Suprapubic skin (tissue), 4 donors: ENCODE measurements at regions not wholly inside any gene's neighbourhood (a gene's known extent, or its start where the extent isn't known, plus 50 kb on each side); places are given as distances from the start of the nearest gene placed in this dataset.

Experiments
- DNase-seq, 2 donors: peaks; one replicate each; pipeline ENCODE4 v3.0.0-alpha.2; 2019; ENCODE audit warnings: low spot score in 2 of 2
- H3K27ac ChIP-seq: fragments of 200-600 bp; sonication (generic); one replicate; pipeline ENCODE4 v1.5.1; 2019
- H3K27me3 ChIP-seq: fragments of 200-600 bp; sonication (generic); one replicate; pipeline ENCODE4 v1.5.1; 2019
- H3K36me3 ChIP-seq: fragments of 200-600 bp; sonication (generic); one replicate; pipeline ENCODE4 v1.5.1; 2019
- H3K4me1 ChIP-seq: fragments of 200-600 bp; sonication (generic); one replicate; pipeline ENCODE4 v1.5.1; 2019
- H3K4me3 ChIP-seq: fragments of 200-600 bp; sonication (generic); one replicate; pipeline ENCODE4 v1.5.1; 2019; ENCODE audit warnings: mild to moderate bottlenecking
- H3K9me3 ChIP-seq: fragments of 200-600 bp; sonication (generic); one replicate; pipeline ENCODE4 v1.5.1; 2019
- EP300 ChIP-seq: sonication (generic); formaldehyde crosslinking; IDR thresholded peaks from one replicate; pipeline ENCODE4 v1.6.1; 2017; ENCODE audit warnings: antibody characterized with exemption
- POLR2A ChIP-seq, 2 donors: fragments of 450-650 bp; IDR thresholded peaks; one replicate each; pipeline ENCODE4 v1.6.1; 2017; ENCODE audit warnings: antibody characterized with exemption in 2 of 2, mild to moderate bottlenecking in 2 of 2, moderate library complexity in 2 of 2
- POLR2AphosphoS5 ChIP-seq, 3 donors: sonication (generic); formaldehyde crosslinking; IDR thresholded peaks; one replicate each; pipeline ENCODE4 v1.6.1; 2017; ENCODE audit warnings: antibody characterized with exemption in 3 of 3
- WGBS: methylation state at CpG from one replicate; pipeline ENCODE4 v1.1.5; 2018; 5-methylcytosine and 5-hydroxymethylcytosine counted together
- TF ChIP-seq, protein P1 (sequence below), 2 donors: fragments of 200-600 bp in 1 of 2; fragments of 450-650 bp in 1 of 2; sonication (generic) in 1 of 2; IDR thresholded peaks; one replicate each; pipeline ENCODE4 v1.5.1; 2016 to 2019; ENCODE audit warnings: antibody characterized with exemption in 2 of 2, mild to moderate bottlenecking in 1 of 2, moderate library complexity in 1 of 2

DNA sequence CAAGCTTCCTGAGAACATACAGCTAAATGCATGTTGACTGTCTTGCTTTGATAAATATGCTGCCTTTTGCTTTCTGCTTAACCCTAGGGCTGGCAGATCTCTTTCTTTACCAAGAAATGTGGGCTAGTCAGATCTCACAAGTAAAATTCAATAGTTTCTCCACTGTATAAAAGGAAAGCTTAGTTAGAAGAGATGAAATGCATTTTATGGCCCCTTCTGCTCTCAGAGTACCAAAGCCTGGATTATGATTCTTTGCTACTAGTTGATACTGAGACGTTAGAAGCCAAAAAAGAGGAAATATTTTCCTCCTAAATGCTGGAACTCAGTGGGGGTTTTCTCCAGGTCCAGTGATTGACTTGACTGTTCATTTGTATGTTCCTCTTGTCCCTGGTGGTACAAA, 552.7 kb downstream of the SNAPC1 start:
- TF ChIP-seq, protein P1, sequence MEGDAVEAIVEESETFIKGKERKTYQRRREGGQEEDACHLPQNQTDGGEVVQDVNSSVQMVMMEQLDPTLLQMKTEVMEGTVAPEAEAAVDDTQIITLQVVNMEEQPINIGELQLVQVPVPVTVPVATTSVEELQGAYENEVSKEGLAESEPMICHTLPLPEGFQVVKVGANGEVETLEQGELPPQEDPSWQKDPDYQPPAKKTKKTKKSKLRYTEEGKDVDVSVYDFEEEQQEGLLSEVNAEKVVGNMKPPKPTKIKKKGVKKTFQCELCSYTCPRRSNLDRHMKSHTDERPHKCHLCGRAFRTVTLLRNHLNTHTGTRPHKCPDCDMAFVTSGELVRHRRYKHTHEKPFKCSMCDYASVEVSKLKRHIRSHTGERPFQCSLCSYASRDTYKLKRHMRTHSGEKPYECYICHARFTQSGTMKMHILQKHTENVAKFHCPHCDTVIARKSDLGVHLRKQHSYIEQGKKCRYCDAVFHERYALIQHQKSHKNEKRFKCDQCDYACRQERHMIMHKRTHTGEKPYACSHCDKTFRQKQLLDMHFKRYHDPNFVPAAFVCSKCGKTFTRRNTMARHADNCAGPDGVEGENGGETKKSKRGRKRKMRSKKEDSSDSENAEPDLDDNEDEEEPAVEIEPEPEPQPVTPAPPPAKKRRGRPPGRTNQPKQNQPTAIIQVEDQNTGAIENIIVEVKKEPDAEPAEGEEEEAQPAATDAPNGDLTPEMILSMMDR (IDR thresholded peaks at IDR 0.05): no peak
- TF ChIP-seq POLR2AphosphoS5 (IDR thresholded peaks at IDR 0.05): no peak
- TF ChIP-seq POLR2A (IDR thresholded peaks at IDR 0.05): no peak
- Histone ChIP-seq H3K9me3 (no peaks in the 10 kb centered on the region), H3K4me3 (no peak overlapping the region), H3K27ac (no peak overlapping the region), H3K4me1 (no peaks in the 10 kb centered on the region), H3K27me3 (no peaks in the 10 kb centered on the region), H3K36me3 (no peaks in the 10 kb centered on the region)
- WGBS: 50% methylated on average over 1 of the region's 1 CpG
- DNase-seq: no peak

DNA sequence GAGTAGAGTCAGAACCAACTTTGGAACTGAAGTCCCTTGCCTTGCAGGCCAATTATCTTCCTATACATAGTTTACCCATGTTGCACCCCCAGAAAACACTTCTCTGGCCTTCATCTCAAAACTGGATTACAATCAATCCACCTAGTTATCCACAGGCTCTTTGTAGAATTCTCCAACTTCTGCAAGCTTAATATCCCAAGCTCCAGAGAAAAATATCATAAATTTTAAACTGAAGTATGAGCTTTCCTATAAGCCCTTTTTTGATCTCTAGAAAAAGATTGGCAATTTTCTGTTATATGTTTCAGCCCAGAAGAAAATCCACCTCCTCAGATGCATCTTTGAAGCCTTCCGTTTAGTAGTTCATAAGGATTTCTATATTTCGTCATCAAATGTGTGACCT, 553.4 kb downstream of the SNAPC1 start:
- DNase-seq: no peak
- no peaks in the 10 kb centered on the region for H3K36me3 ChIP-seq

GRCh38 chr14:62322216-62322615, 560.0 kb downstream of the SNAPC1 start:
- H3K4me1 ChIP-seq: no peaks in the 10 kb centered on the region
- no peak for DNase-seq
- no peaks in the 10 kb centered on the region for H3K36me3 ChIP-seq
- WGBS: 82% methylated on average over 6 of the region's 6 CpGs
- no peak overlapping the region for H3K27ac ChIP-seq
- H3K4me3 ChIP-seq: no peak overlapping the region
- H3K9me3 ChIP-seq: no peaks in the 10 kb centered on the region
- H3K27me3 ChIP-seq: no peaks in the 10 kb centered on the region
- no peak for TF ChIP-seq POLR2A (IDR thresholded peaks at IDR 0.05)
- TF ChIP-seq, protein P1 (IDR thresholded peaks at IDR 0.05): no peak
- no peak for TF ChIP-seq EP300
- TF ChIP-seq POLR2AphosphoS5 (IDR thresholded peaks at IDR 0.05): no peak

More for the DNA sequence above, 553.4 kb downstream of the SNAPC1 start:
- WGBS: 97% methylated on average over 2 of the region's 2 CpGs
- Histone ChIP-seq H3K27me3 (no peaks in the 10 kb centered on the region), H3K9me3 (no peaks in the 10 kb centered on the region), H3K27ac (no peak overlapping the region), H3K4me1 (no peaks in the 10 kb centered on the region), H3K4me3 (no peak overlapping the region)
- TF ChIP-seq EP300 (no peak), POLR2AphosphoS5 (IDR thresholded peaks at IDR 0.05) (no peak), POLR2A (IDR thresholded peaks at IDR 0.05) (no peak)
- TF ChIP-seq, protein P1 (IDR thresholded peaks at IDR 0.05): no peak

GRCh38 chr14:62329427-62329826, 567.2 kb downstream of the SNAPC1 start:
- Histone ChIP-seq H3K9me3 (no peaks in the 10 kb centered on the region), H3K27ac (no peak overlapping the region), H3K27me3 (no peaks in the 10 kb centered on the region), H3K36me3 (no peaks in the 10 kb centered on the region), H3K4me1 (no peaks in the 10 kb centered on the region), H3K4me3 (no peak overlapping the region)
- TF ChIP-seq POLR2A (IDR thresholded peaks at IDR 0.05) (no peak), EP300 (no peak), POLR2AphosphoS5 (IDR thresholded peaks at IDR 0.05) (no peak)
- TF ChIP-seq, protein P1 (IDR thresholded peaks at IDR 0.05): no peak
- WGBS: 47% methylated on average over 2 of the region's 2 CpGs
- DNase-seq: no peak

- Histone ChIP-seq H3K9me3 (peaks cover 7% of the 10 kb centered on the region), H3K4me3 (no peak overlapping the region), H3K27me3 (no peaks in the 10 kb centered on the region), H3K36me3 (no peaks in the 10 kb centered on the region), H3K4me1 (no peaks in the 10 kb centered on the region), H3K27ac (no peak overlapping the region)
- TF ChIP-seq POLR2AphosphoS5 (IDR thresholded peaks at IDR 0.05) (no peak), POLR2A (IDR thresholded peaks at IDR 0.05) (no peak), EP300 (no peak)
- TF ChIP-seq, protein P1 (IDR thresholded peaks at IDR 0.05): no peak
- WGBS: 80% methylated on average over 5 of the region's 5 CpGs
- DNase-seq: no peak
Observed at GRCh38 chr14:62347562-62348011, 585.4 kb downstream of the SNAPC1 start.
